GM12864 (cell line): ENCODE measurements at regions not wholly inside any gene's neighbourhood (a gene's known extent, or its start where the extent isn't known, plus 50 kb on each side); places are given as distances from the start of the nearest gene placed in this dataset.

ENCODE experiments used
- DNase-seq: peaks from one replicate; pipeline ENCODE4 v3.0.0-alpha.2; 2011; ENCODE audit warnings: low read depth
- H3K4me3 ChIP-seq: 2 replicates; pipeline ENCODE4 v1.5.1; 2011; ENCODE audit warnings: mild to moderate bottlenecking, low read depth, low read length, control low read depth
- TF ChIP-seq, protein P1 (sequence below): IDR thresholded peaks from 2 replicates; pipeline ENCODE4 v1.5.1; 2011; ENCODE audit warnings: low read depth, mild to moderate bottlenecking, moderate library complexity, low read length, control low read depth, inconsistent platforms; ENCODE audit errors: missing control alignments

DNA sequence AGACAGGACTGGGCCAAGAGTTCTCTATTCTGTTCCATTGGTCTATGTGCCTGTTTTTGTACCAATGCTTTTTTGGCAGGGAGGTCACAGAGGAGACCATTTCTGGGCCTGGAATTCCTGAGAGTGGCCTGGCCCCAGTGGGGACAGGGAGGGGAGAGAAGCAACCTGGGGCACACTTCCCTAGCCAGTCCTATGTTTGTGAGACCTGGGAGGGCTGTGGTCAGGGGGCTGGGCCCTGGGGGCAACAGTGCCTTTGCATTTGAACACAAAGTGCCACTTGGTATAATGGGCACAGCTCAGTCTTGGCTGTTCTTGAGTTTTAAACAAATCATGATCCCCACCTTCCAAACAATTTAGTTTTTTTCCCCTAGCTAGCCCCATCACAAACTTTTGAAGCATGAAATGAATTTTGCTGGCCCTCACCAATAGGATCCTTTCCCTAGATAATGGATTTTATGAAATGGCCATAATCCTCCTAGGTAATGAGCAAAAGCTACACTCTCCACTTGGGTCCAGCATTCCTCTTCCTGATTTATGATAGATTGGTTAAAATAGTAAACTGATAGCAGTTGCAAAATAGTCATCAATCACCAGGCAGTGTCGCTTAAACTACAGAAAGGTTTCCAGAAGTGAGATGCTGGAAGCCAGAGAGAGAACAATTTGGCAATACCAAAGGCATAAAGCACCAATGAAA, 133.5 kb downstream of the GLI2 start:
- no peak for DNase-seq
- TF ChIP-seq, protein P1, sequence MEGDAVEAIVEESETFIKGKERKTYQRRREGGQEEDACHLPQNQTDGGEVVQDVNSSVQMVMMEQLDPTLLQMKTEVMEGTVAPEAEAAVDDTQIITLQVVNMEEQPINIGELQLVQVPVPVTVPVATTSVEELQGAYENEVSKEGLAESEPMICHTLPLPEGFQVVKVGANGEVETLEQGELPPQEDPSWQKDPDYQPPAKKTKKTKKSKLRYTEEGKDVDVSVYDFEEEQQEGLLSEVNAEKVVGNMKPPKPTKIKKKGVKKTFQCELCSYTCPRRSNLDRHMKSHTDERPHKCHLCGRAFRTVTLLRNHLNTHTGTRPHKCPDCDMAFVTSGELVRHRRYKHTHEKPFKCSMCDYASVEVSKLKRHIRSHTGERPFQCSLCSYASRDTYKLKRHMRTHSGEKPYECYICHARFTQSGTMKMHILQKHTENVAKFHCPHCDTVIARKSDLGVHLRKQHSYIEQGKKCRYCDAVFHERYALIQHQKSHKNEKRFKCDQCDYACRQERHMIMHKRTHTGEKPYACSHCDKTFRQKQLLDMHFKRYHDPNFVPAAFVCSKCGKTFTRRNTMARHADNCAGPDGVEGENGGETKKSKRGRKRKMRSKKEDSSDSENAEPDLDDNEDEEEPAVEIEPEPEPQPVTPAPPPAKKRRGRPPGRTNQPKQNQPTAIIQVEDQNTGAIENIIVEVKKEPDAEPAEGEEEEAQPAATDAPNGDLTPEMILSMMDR: no peak
- H3K4me3 ChIP-seq: no peak overlapping the region

DNA sequence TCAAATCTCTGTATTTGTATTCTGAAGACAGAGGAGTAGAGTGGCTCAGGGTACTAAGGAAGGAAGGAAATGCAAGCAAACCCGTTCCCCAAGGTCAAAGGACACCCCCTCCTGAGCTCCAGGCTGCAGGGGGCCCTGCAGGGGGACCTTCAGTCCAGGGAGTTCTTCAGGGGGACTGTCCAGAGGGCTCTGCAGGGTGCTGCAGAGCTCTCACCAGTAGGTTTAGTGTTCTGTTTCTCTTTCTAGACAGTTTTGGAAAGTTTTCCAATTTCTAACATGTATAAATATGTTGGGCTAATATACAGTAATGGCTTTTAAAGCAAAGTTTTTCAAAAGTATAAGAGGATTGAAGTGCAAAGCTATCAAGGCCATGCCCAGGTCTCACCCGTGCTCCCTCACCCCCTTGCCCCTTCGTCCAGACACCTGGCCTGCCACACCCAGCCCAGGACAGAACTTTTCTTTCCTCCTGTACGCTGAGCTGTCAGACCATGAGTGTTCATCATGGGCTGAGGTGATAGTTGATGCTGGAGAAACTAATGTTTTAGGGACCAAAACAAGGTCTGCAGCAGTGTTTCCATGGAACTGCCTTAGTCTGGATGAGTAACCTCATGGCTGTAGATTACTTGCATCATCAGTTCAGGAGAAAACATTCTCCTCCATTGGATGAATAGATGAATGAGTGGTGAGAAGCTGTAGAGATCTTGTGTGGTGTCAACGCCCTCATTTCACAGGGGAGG, 134.2 kb downstream of the GLI2 start:
- DNase-seq: no peak
- H3K4me3 ChIP-seq: no peak overlapping the region
- TF ChIP-seq, protein P1: no peak

DNA sequence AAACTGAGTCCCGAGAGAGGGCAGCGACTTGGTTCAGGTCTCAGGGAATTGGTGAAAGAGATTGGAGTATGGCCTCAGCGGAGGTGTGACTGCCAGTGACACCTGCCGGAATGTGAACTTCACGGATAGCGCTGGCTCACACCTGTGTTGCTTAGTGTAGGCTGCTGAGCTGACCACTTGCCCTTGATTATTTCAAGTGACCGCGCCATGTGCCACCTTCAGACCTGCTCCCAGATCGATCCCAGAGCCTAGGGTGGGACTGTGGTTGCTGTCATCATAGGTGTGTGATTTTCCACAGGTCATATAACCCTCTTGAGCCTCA, 134.8 kb downstream of the GLI2 start:
- no peak for DNase-seq
- no peak overlapping the region for H3K4me3 ChIP-seq

DNA sequence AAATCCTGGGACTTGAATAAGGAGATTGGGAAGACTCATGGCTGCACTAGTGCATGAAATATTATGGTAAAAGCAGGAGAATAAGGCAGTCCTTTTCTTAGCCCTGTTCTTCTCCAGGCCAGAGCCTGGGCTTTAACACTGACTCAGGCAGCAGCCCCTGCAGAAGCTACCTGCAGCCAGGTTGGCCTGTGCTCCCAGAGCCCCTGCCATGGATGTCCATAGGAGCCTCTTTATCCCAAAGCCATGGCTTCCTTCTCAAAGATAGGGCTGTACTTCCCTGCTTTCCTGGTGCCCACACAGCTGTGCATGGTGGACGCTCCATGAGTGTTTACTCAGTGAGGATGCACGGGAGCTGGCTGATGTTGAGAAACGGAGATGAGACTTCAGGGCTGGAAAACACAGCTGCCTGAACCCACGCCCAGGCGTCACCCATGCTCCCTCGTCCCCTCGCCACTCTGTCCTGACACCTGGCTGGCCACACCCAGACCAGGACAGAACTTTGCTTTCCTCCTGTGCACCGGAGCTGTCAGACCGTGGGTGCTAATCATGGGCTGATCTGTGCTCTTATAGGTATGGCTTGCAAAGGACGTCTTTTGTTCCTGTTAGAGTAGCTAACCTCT, 135.5 kb downstream of the GLI2 start:
- H3K4me3 ChIP-seq: no peak overlapping the region
- DNase-seq: no peak
- TF ChIP-seq, protein P1: no peak

More for the DNA sequence above, 134.8 kb downstream of the GLI2 start:
- TF ChIP-seq, protein P1: no peak

DNA sequence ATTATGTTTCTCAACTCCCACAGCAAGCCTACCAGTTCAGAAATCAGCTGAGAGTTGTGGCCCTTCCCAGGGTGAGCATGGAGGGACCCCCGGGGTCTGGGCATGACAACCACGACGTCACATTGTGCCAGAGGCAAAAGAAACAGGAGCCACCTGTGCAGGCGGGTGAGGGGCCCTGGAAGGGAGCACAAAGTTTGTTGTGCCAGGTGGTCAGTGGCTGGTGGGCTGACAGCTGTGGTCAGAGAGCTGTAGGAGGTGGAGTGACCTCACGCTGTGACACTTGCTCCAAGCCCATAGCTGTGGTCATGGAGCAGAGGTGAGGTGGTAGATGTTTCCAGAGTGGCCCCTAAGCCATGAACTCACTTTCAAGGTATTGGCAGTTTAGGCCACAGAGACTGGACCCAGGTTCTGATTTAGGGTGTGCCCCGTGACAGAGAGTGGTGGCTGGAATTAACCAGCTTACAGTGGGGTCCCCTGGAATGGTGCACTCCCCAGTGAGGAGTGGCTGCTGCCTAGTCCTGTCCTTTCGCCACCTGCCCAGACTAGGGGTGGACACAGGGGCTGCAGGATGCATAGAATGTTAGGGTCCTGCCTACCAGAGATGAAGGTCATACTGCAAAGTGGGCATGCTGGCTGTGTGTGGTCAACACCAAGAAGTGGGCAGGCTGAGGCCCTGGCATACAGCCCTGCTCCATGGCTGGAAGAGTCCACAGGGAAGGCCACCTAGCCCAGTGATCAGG, 136.4 kb downstream of the GLI2 start:
- no peak for DNase-seq

DNA sequence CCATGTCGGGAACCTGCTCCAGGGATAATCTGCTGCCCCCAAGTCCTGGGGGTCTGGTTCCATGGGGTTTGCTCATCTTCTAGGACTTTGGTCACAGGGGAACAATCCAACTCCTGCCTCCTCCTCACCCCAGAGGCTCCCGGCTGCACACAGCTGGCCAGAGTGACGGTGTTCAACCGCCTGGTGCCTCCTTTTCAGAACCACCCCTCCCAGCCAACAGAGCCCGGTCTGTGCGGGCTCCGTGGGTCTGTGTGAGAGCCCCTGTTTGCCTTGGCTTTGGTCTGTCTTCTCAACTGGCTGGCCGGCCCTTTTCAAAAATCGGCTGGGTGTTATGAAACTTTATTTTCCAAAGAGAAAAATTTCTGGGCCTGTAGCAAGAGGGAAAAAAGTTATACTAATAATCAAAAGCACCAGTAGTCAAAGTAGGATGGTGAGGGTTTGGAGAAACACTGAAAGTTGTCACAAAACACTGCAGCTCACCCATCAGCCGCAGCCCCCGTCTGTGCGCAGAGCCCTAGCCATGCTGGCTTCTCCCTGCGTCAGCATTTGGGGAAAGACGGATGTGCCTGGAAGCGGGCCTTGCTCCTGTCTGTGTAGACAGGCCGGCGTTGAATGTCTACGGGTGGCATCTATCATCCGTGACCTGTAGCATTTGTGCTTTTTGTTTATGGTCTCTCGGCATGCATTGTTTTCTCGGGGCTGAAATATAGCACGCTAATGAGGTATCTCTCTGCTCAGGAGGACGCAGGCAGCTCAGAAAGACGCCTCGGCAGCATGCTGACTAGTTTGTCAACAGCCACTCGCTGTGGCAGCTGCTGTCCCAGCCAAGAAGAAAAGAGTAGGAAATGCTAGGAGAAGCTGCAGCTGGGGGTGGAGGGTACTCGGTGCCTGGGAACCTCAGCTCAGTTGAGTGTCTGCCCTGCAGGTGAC, 138.6 kb downstream of the GLI2 start:
- DNase-seq: no peak
- TF ChIP-seq, protein P1: no peak
- H3K4me3 ChIP-seq: no peak overlapping the region

More for the DNA sequence above, 136.4 kb downstream of the GLI2 start:
- TF ChIP-seq, protein P1: no peak
- no peak overlapping the region for H3K4me3 ChIP-seq
